Effector memory CD4-positive, alpha-beta T cell (primary cell): ENCODE measurements at regions not wholly inside any gene's neighbourhood (a gene's known extent, or its start where the extent isn't known, plus 50 kb on each side); places are given as distances from the start of the nearest gene placed in this dataset.

Experiments used
- DNase-seq, 3 donors: peaks; one replicate each; pipeline ENCODE4 v3.0.0-alpha.2; 2020
- H3K27ac ChIP-seq: 2 replicates; pipeline ENCODE4 v1.7.0; 2013; ENCODE audit warnings: mild to moderate bottlenecking, low read length, moderate library complexity; ENCODE audit not compliant: insufficient read depth, poor library complexity, severe bottlenecking
- H3K27me3 ChIP-seq: replicated peaks from 2 replicates; pipeline ENCODE4 v1.7.0; 2013; ENCODE audit warnings: mild to moderate bottlenecking, low read length; ENCODE audit not compliant: insufficient read depth, control insufficient read depth, poor library complexity, severe bottlenecking
- H3K36me3 ChIP-seq: 2 replicates; pipeline ENCODE4 v1.7.0; 2013; ENCODE audit warnings: mild to moderate bottlenecking, low read length, moderate library complexity; ENCODE audit not compliant: control insufficient read depth, insufficient read depth
- H3K4me1 ChIP-seq: 2 replicates; pipeline ENCODE4 v1.7.0; 2013; ENCODE audit warnings: low read length, mild to moderate bottlenecking; ENCODE audit not compliant: control insufficient read depth, insufficient read depth, poor library complexity, severe bottlenecking
- H3K4me3 ChIP-seq: 2 replicates; pipeline ENCODE4 v1.7.0; 2013; ENCODE audit warnings: low read length, low read depth, mild to moderate bottlenecking; ENCODE audit not compliant: insufficient read depth, poor library complexity, severe bottlenecking
- H3K9me3 ChIP-seq: 2 replicates; pipeline ENCODE4 v1.7.0; 2013; ENCODE audit warnings: mild to moderate bottlenecking, low read length, moderate library complexity; ENCODE audit not compliant: control insufficient read depth

DNA sequence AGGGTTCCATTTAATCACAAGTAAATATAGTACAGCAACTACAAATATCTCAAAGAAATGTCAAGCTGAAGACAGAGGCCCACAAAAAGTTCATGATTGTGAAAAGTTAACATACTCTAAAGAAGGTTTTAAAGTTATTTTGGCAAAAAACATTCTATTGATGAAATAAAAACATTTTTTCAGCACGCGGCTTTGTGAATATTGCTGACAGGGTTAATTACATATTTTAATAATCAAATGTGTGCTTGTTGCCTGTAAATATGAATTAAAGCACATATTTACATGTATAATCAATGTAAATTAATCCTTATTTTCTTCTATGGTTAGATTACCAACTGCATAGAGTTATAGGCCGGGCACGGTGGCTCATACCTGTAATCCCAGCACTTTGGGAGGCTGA, 328.1 kb downstream of the MZT1 start:
- DNase-seq, result no peak
- H3K4me1 ChIP-seq, result no peaks in the 10 kb centered on the region
- H3K27ac ChIP-seq, result no peak overlapping the region
- H3K9me3 ChIP-seq, result no peaks in the 10 kb centered on the region
- H3K27me3 ChIP-seq, result no peaks in the 10 kb centered on the region
- H3K36me3 ChIP-seq, result no peaks in the 10 kb centered on the region
- no peak overlapping the region for H3K4me3 ChIP-seq

DNA sequence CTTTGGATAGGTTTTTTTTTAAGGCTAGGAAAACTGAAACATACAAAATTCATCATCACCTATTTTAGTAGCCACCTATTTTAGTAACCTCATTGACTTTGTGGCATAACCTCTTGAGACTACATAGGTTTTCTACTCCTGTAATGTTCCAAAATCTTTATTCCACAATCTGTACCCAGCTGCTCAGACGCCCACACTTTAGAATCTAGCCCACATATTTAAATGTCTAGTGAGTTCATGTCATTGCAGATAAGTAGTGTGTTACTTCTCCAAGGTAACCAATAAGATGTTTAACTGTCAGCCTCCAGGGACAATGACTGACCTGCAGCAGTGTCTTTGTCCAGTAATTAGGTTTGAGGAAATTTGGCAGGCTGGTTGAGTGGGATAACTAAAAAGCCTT, 330.2 kb downstream of the MZT1 start:
- Histone ChIP-seq H3K4me1 (no peaks in the 10 kb centered on the region), H3K36me3 (no peaks in the 10 kb centered on the region), H3K27ac (no peak overlapping the region), H3K9me3 (no peaks in the 10 kb centered on the region), H3K4me3 (no peak overlapping the region), H3K27me3 (no peaks in the 10 kb centered on the region)
- DNase-seq, result no peak

DNA sequence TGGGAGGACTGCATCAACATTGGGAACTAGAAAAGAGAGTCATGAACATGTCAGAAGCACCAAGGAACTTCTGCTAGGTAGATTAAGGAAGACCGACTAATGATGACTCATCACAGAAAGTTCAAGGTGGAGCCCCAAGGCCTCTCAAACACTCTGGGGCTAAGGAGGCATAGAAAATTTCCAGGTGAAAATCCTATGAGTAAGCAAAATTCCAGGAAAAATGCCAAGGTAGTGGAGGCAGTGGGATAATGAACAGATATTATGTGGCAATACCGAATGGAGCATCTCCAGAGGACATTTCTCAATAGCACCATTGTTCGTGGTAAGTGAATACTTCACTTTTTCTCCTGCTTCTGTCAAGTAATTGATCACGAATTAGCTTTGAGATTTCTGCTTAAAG, 336.5 kb downstream of the MZT1 start:
- Histone ChIP-seq H3K4me3 (no peak overlapping the region), H3K9me3 (no peaks in the 10 kb centered on the region), H3K4me1 (no peaks in the 10 kb centered on the region), H3K27ac (no peak overlapping the region), H3K27me3 (no peaks in the 10 kb centered on the region), H3K36me3 (no peaks in the 10 kb centered on the region)
- no peak for DNase-seq

DNA sequence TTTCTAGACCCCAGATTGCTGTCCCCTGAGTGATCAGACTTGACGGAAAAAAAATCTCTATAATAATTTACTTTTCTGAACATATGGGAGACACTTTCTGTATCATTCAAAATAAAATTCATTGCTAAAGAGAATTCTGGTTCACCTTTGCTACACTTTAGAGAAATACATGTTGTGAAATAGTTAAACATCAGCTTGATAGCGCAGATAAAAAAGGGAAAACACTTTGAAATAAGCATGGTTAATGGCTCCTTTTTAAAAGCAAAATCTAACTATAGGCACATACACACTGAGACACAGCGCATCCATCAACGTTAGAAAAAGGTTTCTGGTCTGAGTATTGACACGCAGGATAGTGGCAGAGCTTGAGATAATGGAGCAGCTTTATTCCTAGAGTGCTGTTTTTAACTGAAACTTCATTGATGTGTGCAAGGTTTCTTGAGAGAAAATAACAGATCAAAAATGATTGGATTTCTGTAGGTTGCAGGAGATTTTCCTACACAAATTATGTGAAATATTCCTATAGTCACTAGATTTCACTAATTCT, 341.2 kb downstream of the MZT1 start:
- Histone ChIP-seq H3K36me3 (no peaks in the 10 kb centered on the region), H3K4me1 (no peaks in the 10 kb centered on the region), H3K27me3 (no peaks in the 10 kb centered on the region), H3K4me3 (no peak overlapping the region), H3K9me3 (no peaks in the 10 kb centered on the region), H3K27ac (no peak overlapping the region)
- DNase-seq, result no peak

DNA sequence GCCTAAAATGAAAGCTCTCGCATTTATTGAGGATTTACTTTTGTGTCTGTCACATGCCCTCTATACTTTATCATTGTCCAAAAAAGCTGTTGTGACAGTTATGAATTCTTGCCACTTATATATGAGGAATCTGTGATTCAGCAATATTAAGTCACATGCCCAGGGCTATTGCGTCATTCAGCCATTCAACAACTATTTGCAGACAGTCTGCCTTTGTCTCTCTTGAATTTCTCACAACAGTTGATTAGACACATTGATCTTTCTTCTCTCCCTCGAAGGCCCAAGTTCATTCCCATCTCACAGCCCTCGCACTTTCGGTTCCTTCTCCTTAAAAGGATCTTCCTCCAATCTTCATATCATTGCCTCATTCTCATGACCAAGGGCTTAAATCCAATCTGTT, 342.6 kb downstream of the MZT1 start:
- DNase-seq, result no peak
- no peaks in the 10 kb centered on the region for H3K9me3 ChIP-seq
- no peaks in the 10 kb centered on the region for H3K27me3 ChIP-seq
- H3K4me3 ChIP-seq, result no peak overlapping the region
- H3K4me1 ChIP-seq, result no peaks in the 10 kb centered on the region
- no peak overlapping the region for H3K27ac ChIP-seq
- H3K36me3 ChIP-seq, result no peaks in the 10 kb centered on the region

DNA sequence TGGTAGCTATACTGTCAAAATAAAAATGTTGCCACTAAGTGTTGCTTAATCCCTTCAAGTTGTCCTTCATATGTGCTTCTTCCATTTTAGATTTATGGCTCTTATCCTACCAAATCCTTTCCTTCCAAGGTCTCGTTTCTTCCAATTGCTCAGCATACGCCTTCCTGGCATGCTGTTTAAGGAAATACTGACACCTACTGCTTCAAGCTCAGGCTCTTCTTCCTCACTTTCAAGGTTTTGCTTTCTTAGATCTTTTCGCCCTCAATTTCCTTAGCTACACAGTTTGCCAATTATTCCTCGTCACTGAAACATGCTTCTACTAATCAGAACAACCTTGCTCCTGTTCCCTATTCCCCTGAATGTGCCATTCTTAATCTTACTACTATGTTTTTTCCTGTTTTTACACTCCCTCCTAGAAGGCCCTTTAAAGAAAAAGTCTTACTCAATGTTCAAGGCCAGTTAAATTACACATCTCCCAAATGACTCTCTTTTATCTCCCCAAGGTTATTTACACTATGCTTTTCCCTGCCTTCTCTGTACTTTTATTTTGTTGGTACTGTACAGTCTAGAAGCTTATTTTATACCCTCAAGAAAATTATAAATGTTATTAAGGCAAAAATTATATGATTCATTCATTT, 343.1 kb downstream of the MZT1 start:
- H3K9me3 ChIP-seq, result no peaks in the 10 kb centered on the region
- no peak overlapping the region for H3K27ac ChIP-seq
- H3K4me3 ChIP-seq, result no peak overlapping the region
- H3K27me3 ChIP-seq, result no peaks in the 10 kb centered on the region
- H3K36me3 ChIP-seq, result no peaks in the 10 kb centered on the region
- no peak for DNase-seq
- no peaks in the 10 kb centered on the region for H3K4me1 ChIP-seq

DNA sequence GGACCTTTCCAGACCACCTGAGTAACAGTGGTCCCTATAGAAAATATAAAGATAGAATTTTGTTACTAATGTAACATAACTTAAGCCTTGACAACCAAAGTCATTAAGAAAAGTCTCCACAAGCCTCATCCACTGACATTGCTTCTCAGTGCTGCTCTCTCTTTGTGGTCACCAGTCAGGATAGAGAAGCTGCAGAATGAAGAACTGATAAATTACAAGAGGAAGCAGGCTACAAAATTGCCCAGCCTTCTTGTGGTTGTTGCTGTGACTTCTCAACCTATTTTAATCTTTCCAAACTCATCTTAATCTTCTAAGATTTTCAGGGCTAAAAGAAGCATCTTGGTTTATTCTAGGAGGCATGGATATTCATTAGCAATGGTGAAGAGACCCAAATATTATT, 343.8 kb downstream of the MZT1 start:
- Histone ChIP-seq H3K9me3 (no peaks in the 10 kb centered on the region), H3K36me3 (no peaks in the 10 kb centered on the region), H3K4me1 (no peaks in the 10 kb centered on the region), H3K27ac (no peak overlapping the region), H3K27me3 (no peaks in the 10 kb centered on the region), H3K4me3 (no peak overlapping the region)
- DNase-seq, result no peak

DNA sequence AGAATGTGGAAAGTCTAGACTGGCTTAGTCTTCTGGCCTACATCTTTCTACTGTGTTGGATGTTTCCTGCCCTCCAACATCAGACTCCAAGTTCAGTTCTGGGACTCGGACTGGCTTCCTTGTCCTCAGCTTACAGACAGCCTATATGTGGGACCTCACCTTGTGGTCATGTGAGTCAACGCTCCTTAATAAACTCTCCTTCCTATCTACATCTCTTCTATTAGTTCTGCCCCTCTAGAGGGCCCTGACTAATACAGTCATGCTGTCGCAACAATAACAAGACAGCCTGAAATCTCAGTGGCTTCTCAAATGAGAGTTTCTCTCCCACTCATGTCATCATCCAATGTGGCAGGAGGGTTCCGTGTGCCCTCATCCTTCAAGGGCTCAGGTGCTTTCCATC, 347.8 kb downstream of the MZT1 start:
- DNase-seq, result no peak
- H3K27me3 ChIP-seq, result no peaks in the 10 kb centered on the region
- no peak overlapping the region for H3K27ac ChIP-seq
- no peaks in the 10 kb centered on the region for H3K36me3 ChIP-seq
- H3K4me3 ChIP-seq, result no peak overlapping the region
- H3K9me3 ChIP-seq, result no peaks in the 10 kb centered on the region
- no peaks in the 10 kb centered on the region for H3K4me1 ChIP-seq

DNA sequence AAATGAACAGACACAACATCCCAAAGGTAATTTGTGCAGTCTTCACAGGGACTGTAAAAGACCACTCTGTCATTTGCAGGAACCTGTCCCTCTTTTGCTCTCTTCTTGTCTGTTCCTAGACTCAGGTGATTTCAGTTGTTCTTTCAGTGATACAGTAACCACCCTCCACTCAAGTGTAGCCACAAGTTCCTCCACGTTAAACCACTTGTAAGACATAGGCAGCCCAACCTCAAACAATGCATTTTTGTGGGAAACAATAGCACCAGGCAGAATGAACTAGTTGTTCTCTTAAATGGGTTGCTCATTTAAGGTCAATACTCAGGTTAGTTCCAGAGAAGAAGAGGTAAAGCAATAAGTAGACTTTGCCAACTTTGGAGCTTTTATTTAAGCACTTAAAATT, 359.4 kb downstream of the MZT1 start:
- H3K36me3 ChIP-seq, result no peaks in the 10 kb centered on the region
- DNase-seq, result no peak
- no peaks in the 10 kb centered on the region for H3K4me1 ChIP-seq
- no peaks in the 10 kb centered on the region for H3K27me3 ChIP-seq
- H3K4me3 ChIP-seq, result no peak overlapping the region
- no peaks in the 10 kb centered on the region for H3K9me3 ChIP-seq
- no peak overlapping the region for H3K27ac ChIP-seq

DNA sequence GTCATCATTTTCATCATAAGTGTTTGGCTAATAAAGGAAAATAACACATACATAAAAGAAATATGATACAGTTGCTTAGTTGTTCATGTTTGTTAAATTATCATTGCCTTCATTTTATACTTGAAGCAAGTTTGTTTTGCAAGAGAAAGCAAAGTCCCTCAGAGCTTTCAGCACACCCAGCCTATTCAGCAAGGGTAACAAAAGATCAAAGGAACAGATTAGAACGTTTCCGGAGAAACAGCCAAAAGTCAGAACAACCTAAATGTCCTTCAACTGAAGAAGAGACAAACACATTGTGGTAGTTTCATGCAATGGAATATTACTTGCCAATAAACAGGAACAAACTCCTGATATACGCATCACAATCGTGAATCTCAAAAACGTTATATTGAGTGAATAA, 380.7 kb downstream of the MZT1 start:
- Histone ChIP-seq H3K36me3 (no peaks in the 10 kb centered on the region), H3K27ac (no peak overlapping the region), H3K4me3 (no peak overlapping the region), H3K9me3 (no peaks in the 10 kb centered on the region), H3K27me3 (no peaks in the 10 kb centered on the region), H3K4me1 (no peaks in the 10 kb centered on the region)
- no peak for DNase-seq
